B cell (primary cell): ENCODE measurements at regions not wholly inside any gene's neighbourhood (a gene's known extent, or its start where the extent isn't known, plus 50 kb on each side); places are given as distances from the start of the nearest gene placed in this dataset.

Source experiments
- ATAC-seq: fragments of 200-7000 bp; cut with Tn5 transposase; one replicate; pipeline ENCODE4 v1.10.0; 2021; ENCODE audit warnings: low read depth, mild to moderate bottlenecking, moderate number of reproducible peaks, moderate library complexity
- CTCF ChIA-PET: fragments of 350-600 bp; sonication (Branson Sonifier 250); formaldehyde crosslinking; loops from one replicate; lab custom pipeline; 2021; ENCODE audit warnings: antibody characterized with exemption, inconsistent platforms; lab: Charles Lee
- POLR2A ChIA-PET: fragments of 350-600 bp; sonication (Branson Sonifier 250); formaldehyde crosslinking; loops from one replicate; lab custom pipeline; 2021; ENCODE audit warnings: antibody characterized with exemption; lab: Charles Lee
- DNase-seq: peaks from one replicate; pipeline ENCODE4 v3.0.0; 2013
- H2AFZ ChIP-seq: 2 replicates; pipeline ENCODE4 v1.6.1; 2012; ENCODE audit warnings: mild to moderate bottlenecking, low read depth, low read length; ENCODE audit not compliant: insufficient read depth, poor library complexity, severe bottlenecking
- H3K27ac ChIP-seq, 2 donors: 1 replicate in 1 of 2; 2 replicates in 1 of 2; pipeline ENCODE4 v1.5.1; 2012 to 2013; ENCODE audit warnings: low read length in 2 of 2, mild to moderate bottlenecking in 2 of 2, moderate library complexity in 1 of 2
- H3K27me3 ChIP-seq, 4 experiments: fragments of 200-600 bp in 1 of 4; sonication (generic) in 1 of 4; replicated peaks in 1 of 4; 1 replicate in 2 of 4; 2 replicates in 2 of 4; pipeline versions ENCODE4 v1.6.1 to v1.7.0; 2013 to 2016; ENCODE audit warnings: low read length in 3 of 4, mild to moderate bottlenecking in 2 of 4, mixed read lengths in 1 of 4, moderate library complexity in 1 of 4; ENCODE audit not compliant: insufficient read depth in 4 of 4, control insufficient read depth in 3 of 4; ENCODE audit errors: control extremely low read depth in 1 of 4
- H3K36me3 ChIP-seq, 2 experiments: replicated peaks in 1 of 2; 1 replicate in 1 of 2; 2 replicates in 1 of 2; pipeline versions ENCODE4 v1.6.1 to v1.7.1; 2013; ENCODE audit warnings: low read length in 1 of 2; ENCODE audit not compliant: insufficient read depth in 2 of 2, control insufficient read depth in 1 of 2; ENCODE audit errors: control extremely low read depth in 1 of 2, extremely low read depth in 1 of 2
- H3K4me1 ChIP-seq, 2 donors: fragments of 200-600 bp in 1 of 2; sonication (generic) in 1 of 2; 1 replicate in 1 of 2; 2 replicates in 1 of 2; pipeline versions ENCODE4 v1.5.1 to v1.6.1; 2013 to 2017; ENCODE audit warnings: low read length in 2 of 2; ENCODE audit not compliant: control insufficient read depth in 2 of 2, insufficient read depth in 2 of 2
- H3K4me2 ChIP-seq: replicated peaks from 2 replicates; pipeline ENCODE3; 2012; ENCODE audit warnings: mild to moderate bottlenecking, low read depth, low read length; ENCODE audit not compliant: poor library complexity, severe bottlenecking
- H3K4me3 ChIP-seq, 5 experiments: fragments of 200-600 bp in 1 of 5; sonication (generic) in 1 of 5; 1 replicate in 3 of 5; 2 replicates in 2 of 5; pipeline versions ENCODE4 v1.5.1 to v1.7.0; 2011 to 2016; ENCODE audit warnings: low read length in 4 of 5, mild to moderate bottlenecking in 4 of 5, low read depth in 2 of 5, control low read depth in 1 of 5, moderate library complexity in 1 of 5; ENCODE audit not compliant: insufficient read depth in 1 of 5; ENCODE audit errors: control extremely low read depth in 1 of 5, extremely low read depth in 1 of 5
- H3K79me2 ChIP-seq: fragments of 200-600 bp; sonication (generic); one replicate; pipeline ENCODE4 v1.6.0; 2016; ENCODE audit warnings: low read length; ENCODE audit not compliant: control insufficient read depth, insufficient read depth
- H3K9ac ChIP-seq: fragments of 200-600 bp; sonication (generic); 2 replicates; pipeline ENCODE4 v1.6.1; 2017; ENCODE audit warnings: mild to moderate bottlenecking, low read length, moderate library complexity
- H3K9me3 ChIP-seq, 3 donors: one replicate each; pipeline versions ENCODE4 v1.6.1 to v1.7.1; 2013; ENCODE audit warnings: low read length in 2 of 3; ENCODE audit not compliant: control insufficient read depth in 2 of 3, insufficient read depth in 1 of 3; ENCODE audit errors: control extremely low read depth in 1 of 3
- H4K20me1 ChIP-seq: 2 replicates; pipeline ENCODE4 v1.6.0; 2012; ENCODE audit warnings: mild to moderate bottlenecking, low read length; ENCODE audit not compliant: insufficient read depth, control insufficient read depth, poor library complexity, severe bottlenecking
- H3K27ac Mint-ChIP-seq: one replicate; pipeline ENCODE4 v1.8.0; 2021; ENCODE audit warnings: mixed read lengths
- H3K27me3 Mint-ChIP-seq: one replicate; pipeline ENCODE4 v1.8.0; 2021; ENCODE audit warnings: mixed read lengths
- H3K4me1 Mint-ChIP-seq: one replicate; pipeline ENCODE4 v1.8.0; 2021; ENCODE audit warnings: mixed read lengths
- H3K4me3 Mint-ChIP-seq: one replicate; pipeline ENCODE4 v1.8.0; 2021; ENCODE audit warnings: mixed read lengths
- H3K9me3 Mint-ChIP-seq: one replicate; pipeline ENCODE4 v1.8.0; 2022; ENCODE audit warnings: mixed read lengths; ENCODE audit not compliant: insufficient read depth
- CTCF ChIP-seq: fragments of 200-600 bp; IDR thresholded peaks from one replicate; pipeline ENCODE4 v1.8.0; 2022; ENCODE audit warnings: antibody characterized with exemption, mild to moderate bottlenecking
- EZH2 ChIP-seq: IDR thresholded peaks from 2 replicates; pipeline ENCODE4 v1.6.1; 2012; ENCODE audit warnings: borderline replicate concordance, low read depth, mild to moderate bottlenecking, moderate library complexity, low read length; ENCODE audit not compliant: insufficient read depth, poor library complexity, severe bottlenecking
- WGBS: methylation state at CpG from one replicate; pipeline ENCODE4 v1.1.5; 2013; ENCODE audit warnings: missing lambda C conversion rate; ENCODE audit not compliant: insufficient coverage; 5-methylcytosine and 5-hydroxymethylcytosine counted together
- intact Hi-C: fragments of 100-400 bp; cut with micrococcal nuclease; formaldehyde crosslinking; loops from one replicate; pipeline ENCODE4 v1.10.0; 2022

GRCh38 chr15:37837276-37837675, 97.2 kb upstream of the TMCO5A start:
- TF ChIP-seq CTCF (no peak), EZH2 (no peak)
- CTCF ChIA-PET: no interaction called here
- H4K20me1 ChIP-seq: no peaks in the 10 kb centered on the region
- DNase-seq (no peak), ATAC-seq (no peak)
- H3K4me3 Mint-ChIP-seq: no peak overlapping the region
- intact Hi-C loops: no loop called here
- no peaks in the 10 kb centered on the region for H3K9me3 Mint-ChIP-seq
- no peak overlapping the region for H3K27ac ChIP-seq
- H3K4me3 ChIP-seq: no peak overlapping the region
- H3K79me2 ChIP-seq: no peaks in the 10 kb centered on the region
- POLR2A ChIA-PET: no interaction called here
- no peaks in the 10 kb centered on the region for H3K4me1 ChIP-seq
- no peak overlapping the region for H3K4me2 ChIP-seq
- H3K27me3 Mint-ChIP-seq: no peaks in the 10 kb centered on the region
- H3K4me1 Mint-ChIP-seq: no peaks in the 10 kb centered on the region
- H3K27ac Mint-ChIP-seq: no peak overlapping the region
- H3K36me3 ChIP-seq: no peaks in the 10 kb centered on the region
- H3K27me3 ChIP-seq: no peaks in the 10 kb centered on the region
- H2AFZ ChIP-seq: no peak overlapping the region
- H3K9ac ChIP-seq: no peak overlapping the region
- H3K9me3 ChIP-seq: peaks cover 0 to 4% (median 0%) of the 10 kb centered on the region in 3 donors
- WGBS: no CpG with 5 or more reads among the region's 3 CpGs

- Histone ChIP-seq H3K36me3 (no peaks in the 10 kb centered on the region), H3K79me2 (no peaks in the 10 kb centered on the region), H3K9ac (no peak overlapping the region), H3K4me1 (no peaks in the 10 kb centered on the region), H3K27ac (no peak overlapping the region), H4K20me1 (no peaks in the 10 kb centered on the region), H2AFZ (no peak overlapping the region), H3K9me3 (peaks cover 0 to 4% (median 1%) of the 10 kb centered on the region in 3 donors), H3K4me2 (no peak overlapping the region), H3K27me3 (no peaks in the 10 kb centered on the region), H3K4me3 (no peak overlapping the region)
- Mint-ChIP-seq H3K4me1 (no peaks in the 10 kb centered on the region), H3K27me3 (no peaks in the 10 kb centered on the region), H3K27ac (no peak overlapping the region), H3K4me3 (no peak overlapping the region), H3K9me3 (no peaks in the 10 kb centered on the region)
- TF ChIP-seq CTCF (no peak), EZH2 (no peak)
- no CpG with 5 or more reads among the region's 3 CpGs for WGBS
- POLR2A ChIA-PET: no interaction called here
- DNase-seq (no peak), ATAC-seq (no peak)
- CTCF ChIA-PET: no interaction called here
- intact Hi-C loops: no loop called here
Measured at GRCh38 chr15:37847776-37848175, 86.7 kb upstream of the TMCO5A start.
